HCT116 (cell line): ENCODE measurements at regions not wholly inside any gene's neighbourhood (a gene's known extent, or its start where the extent isn't known, plus 50 kb on each side); places are given as distances from the start of the nearest gene placed in this dataset.

ENCODE experiments used
- ATAC-seq: fragments of 200-7000 bp; cut with Tn5 transposase; 2 replicates; pipeline ENCODE4 v1.9.1; 2020; ENCODE audit warnings: mild to moderate bottlenecking, moderate library complexity
- BruUV-seq: library from RNA; stranded (reverse); fragments of 400-500 nt; replicated peaks from 2 replicates; lab custom pipeline; 2021; lab: Mats Ljungman, UMichigan
- CTCF ChIA-PET: fragments of 300-600 bp; sonication (Branson Sonifier 250); formaldehyde crosslinking; loops from one replicate; lab custom pipeline; 2021; ENCODE audit warnings: antibody characterized with exemption; lab: Charles Lee
- POLR2A ChIA-PET: fragments of 300-600, 350-600 bp; sonication (Branson Sonifier 250); formaldehyde crosslinking; loops from one replicate; lab custom pipeline; 2021; ENCODE audit warnings: antibody characterized with exemption; lab: Charles Lee
- RAD21 ChIA-PET, 2 experiments: fragments of 300-600 bp; sonication (Branson Sonifier 250); formaldehyde crosslinking; loops; one replicate each; lab custom pipeline; 2023; ENCODE audit warnings: low total read pairs in 2 of 2; ENCODE audit not compliant: uncharacterized antibody in 2 of 2, unreplicated experiment in 2 of 2, low non-redundant PET in 1 of 2; lab: Charles Lee
- DNase-seq: peaks from one replicate; pipeline ENCODE4 v3.0.0-alpha.2; 2010; ENCODE audit warnings: low read depth, low spot score
- H2AFZ ChIP-seq: fragments of 200-600 bp; shearing (Covaris generic), sonication (generic); 2 replicates; pipeline ENCODE4 v1.6.1; 2017; ENCODE audit warnings: low read depth, mixed run types, mixed read lengths, antibody characterized with exemption, low read length; ENCODE audit not compliant: poor library complexity, severe bottlenecking
- H3K27ac ChIP-seq: 2 replicates; pipeline ENCODE4 v1.5.1; 2012; ENCODE audit warnings: low read depth, low read length
- H3K27me3 ChIP-seq: fragments of 200-600 bp; sonication (generic); 2 replicates; pipeline ENCODE4 v1.6.1; 2016; ENCODE audit warnings: mixed run types, low read length, mixed read lengths; ENCODE audit not compliant: insufficient read depth
- H3K36me3 ChIP-seq, 2 experiments: fragments of 200-500 bp in 1 of 2; fragments of 200-600 bp in 1 of 2; sonication (Bioruptor generic) in 1 of 2; sonication (generic) in 1 of 2; 2 replicates each; pipeline versions ENCODE4 v1.5.1 to v1.6.1; 2014 to 2016; ENCODE audit warnings: low read length in 2 of 2, inconsistent platforms in 1 of 2, mixed read lengths in 1 of 2, mixed run types in 1 of 2; ENCODE audit not compliant: insufficient read depth in 2 of 2, control insufficient read depth in 1 of 2
- H3K4me1 ChIP-seq, 2 experiments: fragments of 200-600 bp in 1 of 2; sonication (generic) in 1 of 2; 2 replicates each; pipeline versions ENCODE4 v1.5.1 to v1.6.1; 2012 to 2017; ENCODE audit warnings: low read length in 2 of 2, inconsistent platforms in 1 of 2, mild to moderate bottlenecking in 1 of 2, mixed read lengths in 1 of 2, mixed run types in 1 of 2, moderate library complexity in 1 of 2; ENCODE audit not compliant: insufficient read depth in 2 of 2, control insufficient read depth in 1 of 2
- H3K4me2 ChIP-seq: fragments of 200-600 bp; sonication (generic); 2 replicates; pipeline ENCODE4 v1.6.1; 2017; ENCODE audit warnings: mixed run types, low read length, mixed read lengths
- H3K4me3 ChIP-seq, 2 experiments: fragments of 200-600 bp in 1 of 2; sonication (generic) in 1 of 2; replicated peaks in 1 of 2; 2 replicates each; pipeline ENCODE4 v1.5.1; 2011 to 2016; ENCODE audit warnings: low read length in 2 of 2, control low read depth in 1 of 2, low read depth in 1 of 2, mild to moderate bottlenecking in 1 of 2, mixed read lengths in 1 of 2, mixed run types in 1 of 2
- H3K79me2 ChIP-seq: fragments of 200-600 bp; sonication (generic); 2 replicates; pipeline ENCODE4 v1.6.1; 2017; ENCODE audit warnings: mild to moderate bottlenecking, mixed run types, low read length, moderate library complexity, mixed read lengths; ENCODE audit not compliant: insufficient read depth
- H3K9ac ChIP-seq: fragments of 200-600 bp; sonication (generic); 2 replicates; pipeline ENCODE4 v1.6.1; 2016; ENCODE audit warnings: low read length, mixed read lengths
- H3K9me2 ChIP-seq: fragments of 200-600 bp; sonication (generic), shearing (Covaris generic); 2 replicates; pipeline ENCODE4 v1.6.1; 2017; ENCODE audit warnings: mixed run types, mild to moderate bottlenecking, moderate library complexity; ENCODE audit not compliant: insufficient read depth
- H3K9me3 ChIP-seq, 2 experiments: fragments of 200-500 bp in 1 of 2; fragments of 200-600 bp in 1 of 2; sonication (Bioruptor generic) in 1 of 2; sonication (generic) in 1 of 2; 2 replicates each; pipeline ENCODE4 v1.6.1; 2014 to 2017; ENCODE audit warnings: low read length in 2 of 2, mixed read lengths in 2 of 2, inconsistent platforms in 1 of 2, low read depth in 1 of 2, mild to moderate bottlenecking in 1 of 2, mixed run types in 1 of 2, moderate library complexity in 1 of 2; ENCODE audit not compliant: control insufficient read depth in 1 of 2, insufficient read depth in 1 of 2
- H4K20me1 ChIP-seq: fragments of 200-600 bp; sonication (generic), shearing (Covaris generic); 2 replicates; pipeline ENCODE4 v1.6.1; 2017; ENCODE audit warnings: mixed run types, mild to moderate bottlenecking, moderate library complexity; ENCODE audit not compliant: insufficient read depth
- CBX3 ChIP-seq: IDR thresholded peaks from 2 replicates; pipeline ENCODE4 v1.6.1; 2012; ENCODE audit warnings: low read depth
- CEBPB ChIP-seq: IDR thresholded peaks from 2 replicates; pipeline ENCODE4 v1.6.1; 2012; ENCODE audit warnings: low read depth
- ELF1 ChIP-seq: IDR thresholded peaks from 2 replicates; pipeline ENCODE4 v1.6.1; 2012; ENCODE audit warnings: low read depth, borderline replicate concordance
- EZH2 ChIP-seq: fragments of 200-600 bp; sonication (generic); IDR thresholded peaks from 2 replicates; pipeline ENCODE4 v1.6.1; 2017; ENCODE audit warnings: antibody characterized with exemption, mixed run types
- EZH2phosphoT487 ChIP-seq: fragments of 200-600 bp; IDR thresholded peaks from 2 replicates; pipeline ENCODE4 v1.6.1; 2018; ENCODE audit warnings: antibody characterized with exemption, borderline replicate concordance
- JUND ChIP-seq: IDR thresholded peaks from 2 replicates; pipeline ENCODE4 v1.6.1; 2012
- POLR2AphosphoS5 ChIP-seq: IDR thresholded peaks from 2 replicates; pipeline ENCODE4 v1.6.1; 2011; ENCODE audit warnings: mild to moderate bottlenecking, low read depth, low read length, moderate library complexity
- REST ChIP-seq: IDR thresholded peaks from 2 replicates; pipeline ENCODE4 v1.6.1; 2012; ENCODE audit warnings: low read depth
- SIN3A ChIP-seq: IDR thresholded peaks from 2 replicates; pipeline ENCODE4 v1.6.1; 2012; ENCODE audit warnings: low read depth
- SRF ChIP-seq: IDR thresholded peaks from 2 replicates; pipeline ENCODE4 v1.6.1; 2012; ENCODE audit warnings: low read depth
- TCF7L2 ChIP-seq: IDR thresholded peaks from 2 replicates; pipeline ENCODE4 v1.7.0; 2011; ENCODE audit warnings: borderline replicate concordance, inconsistent platforms; ENCODE audit not compliant: insufficient read depth, insufficient read length; ENCODE audit errors: extremely low read depth
- ZBTB33 ChIP-seq: IDR thresholded peaks from 2 replicates; pipeline ENCODE4 v1.6.1; 2011; ENCODE audit warnings: mild to moderate bottlenecking, low read length, moderate library complexity; ENCODE audit not compliant: insufficient replicate concordance; ENCODE audit errors: extremely low read depth
- ZFX ChIP-seq: fragments of 450-650 bp; IDR thresholded peaks from 2 replicates; pipeline ENCODE4 v1.6.1; 2017
- intact Hi-C: fragments of 100-400 bp; cut with micrococcal nuclease; formaldehyde crosslinking; loops from 2 replicates; pipeline ENCODE4 v1.10.0; 2022
- TF ChIP-seq, protein P1 (sequence below): IDR thresholded peaks from 2 replicates; pipeline ENCODE4 v1.6.1; 2012

DNA sequence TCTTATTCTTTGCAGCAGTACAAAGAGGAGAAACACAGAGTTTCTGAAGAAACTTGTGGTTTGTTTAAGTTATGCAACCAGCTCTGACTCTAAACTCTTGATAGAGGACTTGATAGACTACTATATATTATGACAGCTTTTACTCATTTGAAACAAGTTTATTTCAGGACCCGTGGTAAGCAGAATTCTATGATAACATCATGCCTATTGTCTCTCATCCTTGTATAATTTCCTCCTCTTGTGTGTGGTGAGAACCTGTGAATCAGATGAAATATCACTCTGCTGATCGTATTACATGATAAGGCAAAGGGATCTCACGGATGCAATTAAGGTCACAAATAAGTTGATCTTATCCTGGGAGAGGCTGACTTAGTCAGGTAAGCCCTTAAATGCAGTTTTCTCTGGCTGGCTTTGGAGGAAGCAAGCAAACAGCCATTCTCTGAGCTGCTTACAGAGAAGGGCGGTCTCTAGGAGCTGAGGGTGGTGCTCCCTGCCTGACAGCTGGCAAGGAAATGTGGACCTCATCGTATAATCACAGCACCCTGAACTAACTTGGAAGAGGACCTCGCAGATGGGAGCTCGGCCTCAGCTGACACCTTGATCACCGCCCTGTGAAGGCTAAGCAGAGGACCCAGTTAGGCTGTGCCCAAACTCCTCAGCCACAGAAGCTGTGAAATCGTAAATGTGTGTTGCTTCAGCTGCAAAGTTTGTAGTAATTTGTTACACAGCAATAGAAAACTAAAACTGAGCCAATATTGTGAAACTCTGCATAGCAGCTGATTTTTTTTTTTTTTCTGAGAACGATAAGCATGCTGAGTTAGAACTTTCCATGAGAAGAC lies 151.1 kb upstream of the DPT start:
- Histone ChIP-seq H3K4me3 (no peak overlapping the region), H3K4me1 (no peaks in the 10 kb centered on the region), H3K36me3 (no peaks in the 10 kb centered on the region), H4K20me1 (no peaks in the 10 kb centered on the region), H3K27me3 (no peaks in the 10 kb centered on the region), H2AFZ (no peak overlapping the region), H3K4me2 (no peak overlapping the region), H3K79me2 (no peaks in the 10 kb centered on the region), H3K27ac (no peak overlapping the region), H3K9ac (no peak overlapping the region), H3K9me2 (no peaks in the 10 kb centered on the region), H3K9me3 (no peaks in the 10 kb centered on the region)
- no peak for ATAC-seq
- no peak for DNase-seq
- TF ChIP-seq ELF1 (no peak), SRF (no peak)
- ChIA-PET POLR2A (no interaction called here), CTCF (no interaction called here), RAD21 (no interaction called here)
- no TSS peak for BruUV-seq
- intact Hi-C loops: no loop called here

- Histone ChIP-seq H3K9me2 (no peaks in the 10 kb centered on the region), H3K4me3 (no peak overlapping the region), H2AFZ (no peak overlapping the region), H4K20me1 (no peaks in the 10 kb centered on the region), H3K27me3 (no peaks in the 10 kb centered on the region), H3K4me1 (no peaks in the 10 kb centered on the region), H3K79me2 (no peaks in the 10 kb centered on the region), H3K9me3 (no peaks in the 10 kb centered on the region), H3K27ac (no peak overlapping the region), H3K4me2 (no peak overlapping the region), H3K36me3 (no peaks in the 10 kb centered on the region), H3K9ac (no peak overlapping the region)
- no TSS peak for BruUV-seq
- intact Hi-C loops: no loop called here
- ATAC-seq: no peak
- ChIA-PET CTCF (interaction anchor here (1.1 kb wide), 1 partner anchor 467 kb away, joined by 3 read pairs; no protein-coding TSS in a partner anchor), POLR2A (no interaction called here), RAD21 (no interaction called here)
- DNase-seq: no peak
- no peak for TF ChIP-seq ZBTB33
- no peak for TF ChIP-seq TCF7L2
- no peak for TF ChIP-seq JUND
- no peak for TF ChIP-seq SIN3A
- TF ChIP-seq REST: no peak
- TF ChIP-seq, protein P1, sequence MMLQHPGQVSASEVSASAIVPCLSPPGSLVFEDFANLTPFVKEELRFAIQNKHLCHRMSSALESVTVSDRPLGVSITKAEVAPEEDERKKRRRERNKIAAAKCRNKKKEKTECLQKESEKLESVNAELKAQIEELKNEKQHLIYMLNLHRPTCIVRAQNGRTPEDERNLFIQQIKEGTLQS: no peak
- TF ChIP-seq EZH2: no peak
- TF ChIP-seq ZFX: no peak
- TF ChIP-seq EZH2phosphoT487: no peak
- no peak for TF ChIP-seq CEBPB
- no peak for TF ChIP-seq POLR2AphosphoS5
- no peak for TF ChIP-seq CBX3
These were observed 152.8 kb upstream of the DPT start for GRCh38 chr1:168881656-168882260.
